GM19023 (cell line): ENCODE measurements at regions not wholly inside any gene's neighbourhood (a gene's known extent, or its start where the extent isn't known, plus 50 kb on each side); places are given as distances from the start of the nearest gene placed in this dataset.

Experiments
- ATAC-seq: cut with Tn5 transposase; IDR thresholded peaks from one replicate; pipeline ENCODE4 v1.9.1; 2021; ENCODE audit warnings: mild to moderate bottlenecking, moderate library complexity; ENCODE audit not compliant: unreplicated experiment

DNA sequence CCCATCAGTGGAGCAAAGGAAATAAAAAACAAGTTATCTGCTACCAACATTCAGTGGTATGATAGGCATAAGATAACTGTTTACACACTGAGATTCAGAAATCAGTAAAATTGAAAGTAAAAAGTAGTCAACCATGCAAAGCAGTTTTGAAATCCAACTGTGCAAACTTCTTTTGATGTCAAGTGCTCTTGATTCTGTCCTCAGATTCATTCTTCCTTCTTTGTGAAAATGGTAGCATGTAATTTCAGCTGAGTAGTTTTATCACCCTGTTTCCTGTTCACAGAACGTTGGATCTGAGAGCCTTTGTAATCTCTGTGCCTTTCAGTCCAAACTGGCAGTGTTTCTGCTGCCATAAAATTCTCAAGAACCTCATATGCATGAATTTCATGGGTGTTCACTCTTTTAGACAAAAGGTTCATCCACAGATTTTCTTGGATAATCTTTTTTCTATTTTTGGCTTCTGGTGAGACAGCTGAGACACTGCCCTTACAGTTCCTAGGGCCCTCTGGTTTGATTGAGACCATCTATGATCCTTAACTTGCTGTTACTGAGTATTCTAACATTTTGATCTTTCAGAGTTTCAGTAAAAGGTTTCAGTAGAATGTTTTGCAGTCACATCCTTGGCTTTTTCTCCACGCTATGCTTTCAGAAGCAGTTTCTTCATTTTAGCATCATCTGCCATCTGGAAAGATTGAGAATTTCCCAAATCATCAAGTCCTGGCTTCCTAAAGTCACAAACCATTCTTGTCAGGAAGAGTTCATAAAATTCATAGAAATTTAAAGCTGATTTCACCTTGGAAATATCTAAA lies 272.3 kb upstream of the EPHA4 start:
- ATAC-seq = peak; percentile 60

DNA sequence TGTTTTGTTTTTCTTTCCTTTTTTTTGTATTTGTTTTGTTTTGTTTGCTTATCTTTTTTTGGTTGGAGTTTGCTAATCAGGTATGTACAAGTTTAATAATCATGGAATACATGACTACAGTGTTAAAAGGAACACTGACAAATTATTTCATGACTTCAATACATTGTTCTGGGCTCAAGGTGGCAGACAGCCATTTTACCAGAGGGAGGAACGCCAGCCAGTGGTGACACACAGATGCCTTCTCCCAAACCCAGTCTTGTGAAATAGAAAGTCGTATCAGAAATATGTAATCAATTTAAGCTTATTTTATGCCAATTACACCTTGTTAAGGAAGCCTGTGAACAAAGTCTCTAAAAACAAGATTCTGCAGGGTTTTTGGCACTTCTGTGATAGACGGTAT lies 264.0 kb upstream of the EPHA4 start:
- ATAC-seq = no peak

DNA sequence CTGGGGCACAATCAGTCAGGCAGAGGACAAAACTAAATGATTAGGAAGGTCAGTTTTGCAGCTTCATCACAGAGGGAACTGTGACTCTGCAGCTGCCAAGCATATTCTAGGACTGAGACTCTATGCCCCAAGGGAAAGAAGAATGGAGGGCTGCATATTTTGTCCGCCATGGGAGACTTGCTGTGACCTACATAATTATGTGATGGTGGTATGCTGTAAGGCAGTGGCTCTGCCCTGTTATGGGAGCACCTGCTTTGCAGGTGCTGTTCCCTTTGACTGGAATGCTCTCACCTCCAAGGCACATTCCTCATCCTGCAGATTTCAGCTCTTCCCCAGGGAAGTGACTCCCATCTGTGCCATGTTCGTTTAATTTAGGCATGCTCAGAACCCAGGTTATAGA lies 261.9 kb upstream of the EPHA4 start:
- no peak for ATAC-seq

- no peak for ATAC-seq
These were observed 258.9 kb upstream of the EPHA4 start for GRCh38 chr2:221831051-221831450.

DNA sequence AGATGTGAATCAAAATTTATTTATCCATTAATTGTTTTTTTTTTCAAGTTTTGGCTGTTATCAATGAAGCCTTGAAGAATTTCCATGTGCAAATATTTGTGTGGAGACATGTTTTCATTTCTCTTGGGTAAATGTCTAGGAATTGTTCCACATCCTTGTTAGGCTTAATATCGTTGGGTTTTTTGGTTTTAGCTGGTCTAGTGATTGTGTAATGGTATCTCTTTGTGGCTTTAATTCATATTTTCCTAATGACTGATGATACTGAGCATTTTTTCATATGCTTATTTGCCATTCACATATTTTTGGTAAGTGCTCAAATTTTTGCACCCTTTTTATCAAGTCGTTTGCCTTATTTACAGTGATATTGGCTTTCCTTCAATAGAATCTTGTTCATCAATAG lies 250.3 kb upstream of the EPHA4 start:
- no peak for ATAC-seq

DNA sequence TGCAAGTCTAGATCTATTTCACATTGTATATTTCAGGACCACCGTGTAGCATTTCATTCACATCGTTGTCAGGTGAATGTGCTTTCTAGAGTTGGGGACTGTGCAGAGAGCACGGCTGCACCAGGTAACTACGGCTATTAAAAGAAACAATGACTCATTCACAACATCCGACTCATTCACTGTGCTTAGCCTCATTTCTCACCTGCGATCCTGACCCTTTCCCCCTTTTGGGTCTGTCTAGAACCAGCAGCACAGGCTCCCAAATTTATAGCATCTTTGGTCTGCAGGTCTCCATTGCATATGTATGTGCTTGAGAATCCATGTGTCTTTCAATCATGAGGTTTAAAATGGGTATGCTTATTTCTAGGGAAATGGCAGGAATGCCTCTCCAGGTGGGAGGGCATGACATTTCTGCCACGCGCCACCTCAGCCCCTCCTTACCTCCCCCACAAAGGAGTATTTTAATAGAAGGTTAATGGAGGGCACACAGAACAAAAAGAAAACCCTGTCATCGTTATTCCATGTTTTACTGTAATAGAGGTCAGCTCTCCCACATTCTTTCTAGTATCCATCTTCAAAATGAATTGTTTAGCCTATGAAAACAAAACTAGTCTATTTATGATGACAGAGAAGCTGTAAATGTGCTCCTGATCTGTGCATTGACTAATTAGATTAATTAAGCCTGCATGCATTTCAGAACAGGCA lies 246.7 kb upstream of the EPHA4 start:
- ATAC-seq = no peak

DNA sequence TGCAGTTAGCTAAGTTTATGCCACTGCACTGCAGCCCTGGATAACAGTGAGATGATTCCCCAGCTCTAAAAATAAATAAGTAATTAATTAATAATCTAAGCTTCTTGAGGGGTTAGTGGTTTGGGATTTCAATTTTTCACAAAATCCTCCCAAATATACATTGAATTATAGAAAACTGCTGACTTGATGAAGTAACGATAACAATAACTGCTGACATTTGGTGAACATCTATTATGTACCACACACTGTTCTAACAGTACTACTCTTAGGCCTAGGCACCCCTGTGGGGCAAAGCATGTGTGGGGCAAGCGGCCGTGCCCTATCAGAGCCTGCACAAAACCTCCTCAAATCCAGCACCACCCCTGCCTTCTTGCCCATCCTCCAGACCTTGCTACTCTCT lies 245.8 kb upstream of the EPHA4 start:
- ATAC-seq = no peak

DNA sequence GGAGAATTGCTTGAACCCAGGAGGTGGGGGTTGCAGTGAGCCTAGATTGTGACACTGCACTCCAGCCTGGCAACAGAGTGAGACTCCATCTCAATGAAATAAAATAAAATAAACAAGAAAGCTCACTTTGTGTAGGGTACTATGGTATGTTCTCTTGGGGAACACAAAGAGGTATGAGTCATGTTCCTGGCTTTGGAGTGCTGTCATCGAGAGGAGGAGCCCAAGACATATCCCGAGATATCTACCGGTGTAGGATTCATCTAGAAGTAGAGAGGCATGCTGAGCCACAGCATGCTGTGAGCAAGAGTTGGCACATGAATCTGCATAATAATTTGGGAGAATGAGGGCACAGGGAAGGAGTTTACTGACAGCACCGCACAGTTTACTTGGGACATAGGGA lies 244.9 kb upstream of the EPHA4 start:
- no peak for ATAC-seq

DNA sequence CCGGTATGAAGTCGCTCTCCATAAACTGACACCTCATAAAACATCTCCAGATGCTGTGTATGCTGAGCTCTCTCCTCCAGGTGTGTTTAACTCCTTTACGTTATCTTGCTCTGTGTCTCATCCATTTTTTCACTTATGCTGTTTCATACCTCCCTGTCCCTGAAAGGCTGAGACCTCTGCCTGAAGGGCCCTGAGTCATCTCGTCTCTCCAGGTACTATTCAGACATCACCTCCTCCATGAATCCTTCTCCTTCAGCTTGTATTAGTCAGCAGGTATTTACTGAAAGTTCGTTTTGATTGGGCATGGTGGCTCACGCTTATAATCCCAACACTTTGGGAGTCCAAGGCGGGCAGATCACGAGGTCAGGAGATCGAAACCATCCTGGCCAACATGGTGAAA lies 244.5 kb upstream of the EPHA4 start:
- no peak for ATAC-seq

- ATAC-seq = no peak
These were observed 238.5 kb upstream of the EPHA4 start for GRCh38 chr2:221810650-221811049.

DNA sequence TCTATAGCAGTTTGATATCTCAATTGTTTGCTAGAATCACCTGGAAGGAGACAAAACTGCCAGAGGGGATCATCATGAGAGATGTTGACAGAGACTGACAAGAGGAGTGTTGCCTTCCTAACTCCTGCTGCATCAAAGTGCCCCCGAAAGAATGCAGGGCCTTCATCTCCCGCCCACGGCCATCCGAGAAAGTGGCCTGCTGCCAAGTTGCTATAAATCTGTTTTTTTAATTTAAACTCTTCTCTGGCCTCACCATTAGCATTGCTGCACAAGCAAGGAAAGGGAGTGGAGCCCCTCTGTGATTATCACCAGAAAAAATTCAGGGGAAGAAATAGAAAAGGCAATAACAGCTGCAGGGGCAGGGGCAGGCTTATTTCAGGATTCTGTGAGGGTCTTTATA lies 238.1 kb upstream of the EPHA4 start:
- ATAC-seq = no peak

- no peak for ATAC-seq
These were observed 236.4 kb upstream of the EPHA4 start for GRCh38 chr2:221808488-221808887.

GRCh38 chr2:221807706-221808105 lies 235.6 kb upstream of the EPHA4 start:
- ATAC-seq = no peak

- no peak for ATAC-seq
These were observed 230.0 kb upstream of the EPHA4 start for GRCh38 chr2:221802089-221802488.

DNA sequence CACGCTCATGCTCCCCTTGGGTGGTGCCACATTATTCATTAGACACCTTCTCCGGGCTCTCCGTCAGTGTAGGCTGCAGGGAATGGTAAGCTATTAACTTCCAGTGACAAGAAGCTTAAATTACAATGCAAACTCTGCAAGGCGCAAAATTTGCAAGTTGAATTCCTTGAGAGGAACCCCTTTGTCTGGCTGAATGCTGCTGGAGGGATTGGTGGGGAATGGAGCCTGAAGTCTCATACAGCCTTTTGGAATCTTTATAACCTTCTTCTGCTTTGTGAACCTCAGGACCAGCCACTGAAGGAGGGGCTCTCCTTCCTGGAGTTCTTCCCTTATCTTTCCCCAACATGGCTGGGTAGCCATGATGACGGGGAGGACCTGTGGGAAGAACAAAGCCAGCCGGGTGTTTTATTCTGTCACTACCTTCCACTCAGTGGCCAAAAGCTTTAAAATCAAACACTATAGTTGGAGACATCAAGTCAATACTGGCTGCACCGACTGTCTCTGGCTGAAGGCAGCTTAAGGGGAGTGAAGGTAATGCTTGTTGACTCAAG lies 220.9 kb upstream of the EPHA4 start:
- no peak for ATAC-seq

GRCh38 chr2:221791844-221792243 lies 219.7 kb upstream of the EPHA4 start:
- ATAC-seq = no peak

- ATAC-seq = no peak
These were observed 215.5 kb upstream of the EPHA4 start for GRCh38 chr2:221787561-221787960.

- no peak for ATAC-seq
These were observed 214.3 kb upstream of the EPHA4 start for GRCh38 chr2:221786297-221786926.

- no peak for ATAC-seq
These were observed 208.2 kb upstream of the EPHA4 start for GRCh38 chr2:221780281-221780688.

GRCh38 chr2:221779614-221780067 lies 207.5 kb upstream of the EPHA4 start:
- no peak for ATAC-seq

- no peak for ATAC-seq
These were observed 205.9 kb upstream of the EPHA4 start for GRCh38 chr2:221778025-221778424.

DNA sequence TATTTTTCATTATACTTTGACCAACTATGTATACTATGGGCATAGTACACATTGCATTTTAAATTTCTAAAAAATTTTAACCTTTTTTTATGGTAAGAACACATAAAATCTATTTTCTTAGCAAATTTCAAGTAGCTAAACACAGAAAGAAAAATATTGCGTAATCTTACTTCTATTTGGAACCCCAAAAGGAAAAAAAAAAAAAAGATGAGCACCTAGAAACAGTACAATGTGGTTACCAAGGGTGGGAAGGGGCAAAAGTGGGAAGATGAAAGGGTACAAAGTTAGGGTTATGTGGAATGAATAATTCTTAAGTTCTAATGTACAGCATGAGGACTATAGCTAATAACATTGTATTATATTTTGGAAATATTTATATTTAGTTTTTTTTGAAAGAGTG lies 205.0 kb upstream of the EPHA4 start:
- ATAC-seq = no peak
